Inferior parietal cortex (tissue), 1 donor: ENCODE measurements at regions not wholly inside any gene's neighbourhood (a gene's known extent, or its start where the extent isn't known, plus 50 kb on each side); places are given as distances from the start of the nearest gene placed in this dataset.
"Not testable (repeated sequence)": the region's sequence is repeated elsewhere in the genome, so short reads cannot be mapped to it uniquely, and the experiment has no call there.

ENCODE experiments used
- DNase-seq: peaks from one replicate; pipeline ENCODE4 v3.0.0-alpha.2; 2016; ENCODE audit errors: extremely low spot score

GRCh38 chr11:123344790-123345357 lies 85.2 kb upstream of the GRAMD1B start:
- no peak for DNase-seq

- DNase-seq = not testable (repeated sequence)
Observed at GRCh38 chr11:123344188-123344587, 85.9 kb upstream of the GRAMD1B start.

GRCh38 chr11:123338997-123339752 lies 90.9 kb upstream of the GRAMD1B start:
- no peak for DNase-seq

- no peak for DNase-seq
Observed at GRCh38 chr11:123338266-123338800, 91.7 kb upstream of the GRAMD1B start.

- DNase-seq = no peak
Observed at GRCh38 chr11:123334925-123335324, 95.1 kb upstream of the GRAMD1B start.

GRCh38 chr11:123332577-123332976 lies 97.5 kb upstream of the GRAMD1B start:
- DNase-seq = not testable (repeated sequence)

GRCh38 chr11:123330948-123331347 lies 99.1 kb upstream of the GRAMD1B start:
- no peak for DNase-seq

- no peak for DNase-seq
Observed at GRCh38 chr11:123330471-123330870, 99.6 kb upstream of the GRAMD1B start.

GRCh38 chr11:123330071-123330470 lies 100.0 kb upstream of the GRAMD1B start:
- DNase-seq = no peak

GRCh38 chr11:123328281-123328867 lies 101.7 kb upstream of the GRAMD1B start:
- DNase-seq = no peak

- no peak for DNase-seq
Observed at GRCh38 chr11:123325533-123325932, 104.5 kb upstream of the GRAMD1B start.

- no peak for DNase-seq
Observed at GRCh38 chr11:123323568-123323967, 106.5 kb upstream of the GRAMD1B start.

- no peak for DNase-seq
Observed at GRCh38 chr11:123321636-123322035, 108.4 kb upstream of the GRAMD1B start.

- DNase-seq = no peak
Observed at GRCh38 chr11:123318623-123319022, 111.4 kb upstream of the GRAMD1B start.

- not testable (repeated sequence) for DNase-seq
Observed at GRCh38 chr11:123318132-123318531, 111.9 kb upstream of the GRAMD1B start.

- no peak for DNase-seq
Observed at GRCh38 chr11:123316003-123316402, 114.1 kb upstream of the GRAMD1B start.

GRCh38 chr11:123314972-123315371 lies 115.1 kb upstream of the GRAMD1B start:
- no peak for DNase-seq

- no peak for DNase-seq
Observed at GRCh38 chr11:123313262-123313661, 116.8 kb upstream of the GRAMD1B start.

GRCh38 chr11:123308077-123308476 lies 113.0 kb upstream of the CLMP start:
- no peak for DNase-seq

- no peak for DNase-seq
Observed at GRCh38 chr11:123307276-123307675, 112.2 kb upstream of the CLMP start.

- DNase-seq = no peak
Observed at GRCh38 chr11:123306531-123306930, 111.5 kb upstream of the CLMP start.

GRCh38 chr11:123305601-123306375 lies 110.7 kb upstream of the CLMP start:
- DNase-seq = no peak
